ENCODE measurements at regions not wholly inside any gene's neighbourhood (a gene's known extent, or its start where the extent isn't known, plus 50 kb on each side); places are given as distances from the start of the nearest gene placed in this dataset.
"Not testable (repeated sequence)": the region's sequence is repeated elsewhere in the genome, so short reads cannot be mapped to it uniquely, and the experiment has no call there.

DNA sequence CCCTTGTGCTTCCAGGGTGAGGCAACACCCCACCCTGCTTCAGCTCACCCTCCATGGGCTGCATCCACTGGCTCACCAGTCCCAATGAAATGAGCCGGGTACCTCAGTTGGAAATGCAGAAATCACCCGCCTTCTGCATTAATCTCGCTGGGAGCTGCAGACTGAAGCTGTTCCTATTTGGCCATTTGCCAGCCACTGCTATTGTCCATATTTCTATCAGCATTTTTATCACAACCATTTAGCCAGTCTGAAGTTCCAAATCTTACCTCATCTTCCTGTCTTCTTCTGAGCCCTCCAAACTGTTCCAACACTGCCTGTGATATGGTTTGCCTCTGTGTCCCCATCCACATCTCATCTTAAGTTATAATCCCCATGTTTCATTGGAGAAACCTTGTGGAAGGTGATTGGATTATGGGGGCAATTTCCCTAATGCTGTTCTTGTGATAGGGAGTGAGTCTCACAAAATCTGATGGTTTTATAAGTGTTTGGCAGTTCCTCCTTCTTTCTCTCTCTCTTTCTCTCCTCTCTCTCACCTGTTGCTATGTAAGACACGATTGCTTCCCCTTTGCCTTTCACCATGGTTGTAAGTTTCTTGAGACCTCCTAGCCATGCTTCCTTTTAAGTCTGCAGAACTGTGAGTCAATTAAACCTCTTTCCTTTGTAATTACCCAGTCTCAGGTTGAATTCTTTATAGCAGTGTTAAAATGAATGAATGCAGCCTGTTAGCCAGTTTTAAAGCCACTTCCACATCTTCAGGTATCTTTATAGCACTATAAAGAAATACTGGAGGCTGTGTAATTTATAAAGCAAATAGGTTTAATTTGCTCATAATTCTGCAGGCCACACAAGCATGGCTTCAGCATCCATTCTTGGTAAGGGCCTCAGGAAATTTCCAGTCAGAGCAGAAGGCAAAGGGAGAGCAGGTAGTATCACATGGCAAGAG, 203.5 kb downstream of the FCRL5 start:
- no peak overlapping the region for H3K4me3 ChIP-seq (ENCODE audit: low read length)
- DNase-seq (ENCODE audit: low read depth, low spot score): no peak

DNA sequence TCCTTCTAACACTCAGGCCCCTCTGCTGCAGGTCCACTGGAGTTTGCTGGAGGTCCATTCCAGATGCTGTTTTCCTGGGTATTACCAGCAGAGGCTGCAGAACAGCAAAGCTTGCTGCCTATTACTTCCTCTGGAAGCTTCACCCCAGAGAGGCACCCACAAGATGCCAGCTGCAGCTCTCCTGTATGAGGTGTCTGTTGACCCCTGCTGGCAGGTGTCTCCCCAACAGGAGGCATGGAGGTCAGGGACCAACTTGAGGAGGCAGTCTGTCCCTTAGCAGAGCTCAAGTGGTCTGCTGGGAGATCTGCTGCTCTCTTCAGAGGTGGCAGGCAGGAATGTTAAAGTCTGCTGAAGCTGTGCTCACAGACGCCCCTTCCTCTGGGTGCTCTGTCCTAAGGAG, 204.8 kb downstream of the FCRL5 start:
- DNase-seq (ENCODE audit: low read depth, low spot score): no peak
- H3K4me3 ChIP-seq (ENCODE audit: low read length): no peak overlapping the region

DNA sequence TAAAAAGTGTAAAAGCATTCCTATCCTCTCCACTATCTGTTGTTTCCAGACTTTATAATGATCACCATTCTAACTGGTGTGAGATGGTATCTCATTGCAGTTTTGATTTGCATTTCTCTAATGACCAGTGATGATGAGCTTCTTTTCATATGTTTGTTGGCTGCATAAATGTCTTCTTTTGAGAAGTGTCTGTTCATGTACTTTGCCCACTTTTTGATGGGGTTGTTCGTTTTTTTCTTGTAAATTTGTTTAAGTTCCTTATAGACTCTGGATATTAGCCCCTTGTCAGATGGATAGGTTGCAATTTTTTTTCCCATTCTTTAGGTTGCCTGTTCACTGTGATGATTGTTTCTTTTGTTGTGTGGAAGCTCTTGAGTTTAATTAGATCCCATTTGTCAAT, 199.6 kb upstream of the ETV3 start:
- H3K4me3 ChIP-seq (ENCODE audit: low read length); DNase-seq (ENCODE audit: low read depth, low spot score): not testable (repeated sequence)

DNA sequence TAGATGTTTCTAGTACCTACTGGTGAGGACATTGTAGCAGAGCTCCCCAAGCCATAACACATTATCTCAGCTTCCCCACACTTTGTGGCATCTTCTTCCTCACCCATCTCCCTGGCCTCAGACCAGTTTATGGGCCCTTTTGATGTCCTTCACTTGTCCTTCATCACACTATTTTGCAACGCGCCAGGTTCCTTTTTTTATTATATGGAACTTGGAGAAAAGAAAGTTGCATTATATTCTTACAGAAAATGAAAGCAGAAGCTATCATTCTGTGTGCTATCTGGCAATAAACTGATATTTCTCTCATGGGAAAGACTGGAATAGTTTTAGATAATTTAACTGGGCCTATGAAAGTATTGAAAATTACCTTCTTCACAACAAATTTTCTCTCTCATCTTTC, 196.9 kb upstream of the ETV3 start:
- no peak for DNase-seq (ENCODE audit: low read depth, low spot score)
- H3K4me3 ChIP-seq (ENCODE audit: low read length): no peak overlapping the region

DNA sequence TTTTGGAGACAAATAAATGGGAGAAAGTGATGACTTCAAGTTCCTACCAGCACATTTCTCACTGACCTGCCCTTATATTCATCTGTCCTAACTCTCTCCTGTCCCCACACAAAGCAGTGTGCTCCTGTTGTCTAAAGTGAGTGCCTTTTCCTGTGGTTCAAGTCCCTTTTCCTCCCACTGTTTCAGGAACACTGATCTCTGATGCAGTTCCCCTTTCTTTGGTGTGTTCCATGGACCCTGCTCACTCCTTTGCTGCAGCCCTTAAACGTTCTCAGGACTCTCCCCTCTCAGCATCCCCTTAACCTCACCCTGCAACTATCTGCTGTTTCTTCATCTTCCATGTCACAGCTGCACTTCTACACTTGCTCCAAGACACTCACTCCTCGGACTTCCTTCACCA, 195.8 kb upstream of the ETV3 start:
- no peak for DNase-seq (ENCODE audit: low read depth, low spot score)
- no peak overlapping the region for H3K4me3 ChIP-seq (ENCODE audit: low read length)

DNA sequence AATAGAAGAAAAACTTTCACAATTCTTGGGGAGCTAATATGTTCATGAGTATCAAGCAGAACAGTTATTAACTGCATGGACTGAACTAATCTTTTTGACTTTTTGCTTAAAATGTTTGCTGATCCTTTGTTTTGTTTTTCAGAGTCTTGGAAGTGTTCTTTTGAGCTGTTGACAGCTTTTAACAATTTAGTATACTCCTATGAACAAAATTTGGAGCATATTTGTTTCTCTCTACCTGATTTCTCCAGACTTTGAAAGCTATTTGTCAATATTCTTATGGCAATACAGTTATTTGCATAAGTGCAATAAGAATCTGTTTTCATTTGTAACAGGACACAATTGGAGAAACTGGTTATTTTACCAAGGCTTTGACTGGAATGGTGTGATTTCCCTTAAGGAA, 192.0 kb upstream of the ETV3 start:
- not testable (repeated sequence) for H3K4me3 ChIP-seq (ENCODE audit: low read length); DNase-seq (ENCODE audit: low read depth, low spot score)

DNA sequence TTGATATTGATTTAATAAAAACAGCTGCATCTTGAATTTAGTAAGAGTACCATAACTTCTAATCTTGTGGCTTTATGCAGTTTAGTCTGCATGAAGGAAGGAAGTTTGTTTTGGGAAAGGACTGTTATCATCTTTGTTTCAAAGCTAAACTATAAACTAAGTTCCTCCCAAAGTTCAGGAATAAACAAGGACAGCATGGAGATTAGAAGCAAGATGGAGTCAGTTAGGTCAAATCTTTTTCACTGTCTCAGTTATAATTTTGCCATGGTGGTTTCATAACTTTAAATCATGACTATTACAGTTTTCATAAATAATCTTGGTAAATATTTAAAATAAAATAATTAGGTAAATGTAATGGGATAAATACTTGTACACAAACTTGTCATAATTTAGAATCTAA, 189.9 kb upstream of the ETV3 start:
- H3K4me3 ChIP-seq (ENCODE audit: low read length); DNase-seq (ENCODE audit: low read depth, low spot score): not testable (repeated sequence)

DNA sequence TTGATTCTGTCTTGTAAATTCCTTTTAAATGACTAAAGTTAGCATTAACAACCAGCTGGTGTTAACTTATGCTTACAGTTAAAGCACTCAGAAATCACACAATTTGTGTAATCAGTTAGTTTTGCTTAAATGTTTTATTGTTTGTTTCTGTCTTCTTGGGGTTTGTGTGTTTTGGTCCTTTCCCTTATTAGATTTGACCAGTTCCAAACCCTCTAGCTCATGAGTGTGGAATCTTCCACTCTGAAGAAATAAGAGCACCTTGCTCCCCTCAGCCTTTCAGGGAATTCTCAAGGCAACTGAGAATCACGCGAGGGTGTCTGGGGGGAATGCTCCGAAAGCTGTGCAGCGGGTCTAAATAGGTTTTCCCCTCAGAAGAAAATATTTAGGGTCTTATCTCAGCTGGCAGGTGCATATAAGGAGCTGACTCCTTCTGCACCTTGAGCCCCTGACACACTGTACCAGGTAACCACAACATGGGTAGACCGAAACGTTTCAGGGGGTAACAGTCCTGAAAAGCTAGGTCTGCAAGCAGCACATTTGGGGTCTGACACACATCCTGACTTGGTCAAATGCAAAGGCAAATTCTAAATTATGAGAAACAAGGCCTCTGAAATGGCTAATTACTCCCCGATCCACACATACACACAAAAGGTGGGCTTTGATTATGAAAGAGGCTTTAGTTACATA, 188.1 kb upstream of the ETV3 start:
- DNase-seq (ENCODE audit: low read depth, low spot score): no peak
- no peak overlapping the region for H3K4me3 ChIP-seq (ENCODE audit: low read length)

DNA sequence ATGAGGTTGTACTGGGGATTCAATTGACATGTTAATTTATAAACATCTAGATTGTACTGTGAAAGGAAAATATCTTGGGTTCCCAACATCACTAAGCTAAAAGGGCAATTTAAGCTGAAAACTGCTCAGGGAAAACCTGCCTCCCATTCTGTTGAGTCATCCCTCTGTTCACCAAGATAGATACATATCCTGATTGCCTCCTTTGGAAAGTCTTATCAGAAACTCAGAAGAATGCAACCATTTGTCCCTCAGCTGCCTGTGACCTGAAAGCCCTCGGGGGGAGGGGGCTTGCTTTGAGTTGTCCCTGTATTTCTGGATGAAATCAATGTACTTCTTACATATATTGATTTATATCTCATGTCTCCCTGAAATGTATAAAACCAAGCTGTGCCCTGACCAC, 187.0 kb upstream of the ETV3 start:
- no peak overlapping the region for H3K4me3 ChIP-seq (ENCODE audit: low read length)
- DNase-seq (ENCODE audit: low read depth, low spot score): no peak

DNA sequence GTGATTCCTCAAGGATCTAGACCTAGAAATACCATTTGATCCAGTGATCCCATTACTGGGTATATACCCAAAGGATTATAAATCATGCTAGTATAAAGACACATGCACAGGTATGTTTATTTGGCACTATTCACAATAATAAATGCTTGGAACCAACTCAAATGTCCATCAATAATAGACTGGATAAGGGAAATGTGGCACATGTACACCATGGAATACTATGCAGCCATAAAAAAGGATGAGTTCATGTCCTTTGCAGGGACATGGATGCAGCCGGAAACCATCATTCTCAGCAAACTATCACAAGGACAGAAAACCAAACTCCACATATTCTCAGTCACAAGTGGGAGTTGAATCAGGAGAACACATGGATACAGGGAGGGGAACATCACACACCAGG, 183.8 kb upstream of the ETV3 start:
- DNase-seq (ENCODE audit: low read depth, low spot score); H3K4me3 ChIP-seq (ENCODE audit: low read length): not testable (repeated sequence)

DNA sequence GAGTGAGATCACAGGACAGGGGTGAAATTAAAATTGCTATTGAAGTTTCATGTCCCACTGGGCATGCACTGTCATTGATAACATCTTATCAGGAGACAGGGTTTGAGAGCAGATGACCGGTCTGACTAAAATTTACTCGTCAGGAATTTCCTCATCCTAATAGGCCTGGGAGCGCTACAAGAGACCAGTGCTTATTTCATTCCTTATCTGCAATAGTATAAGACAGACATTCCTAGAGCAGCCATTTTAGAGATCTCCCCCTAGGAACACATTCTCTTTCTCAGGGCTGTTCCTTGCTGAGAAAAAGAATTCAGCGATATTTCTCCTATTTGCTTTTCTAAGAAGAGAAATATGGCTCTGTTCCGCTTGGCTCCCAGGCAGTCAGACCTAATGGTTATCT, 181.4 kb upstream of the ETV3 start:
- H3K4me3 ChIP-seq (ENCODE audit: low read length): no peak overlapping the region
- DNase-seq (ENCODE audit: low read depth, low spot score): no peak

DNA sequence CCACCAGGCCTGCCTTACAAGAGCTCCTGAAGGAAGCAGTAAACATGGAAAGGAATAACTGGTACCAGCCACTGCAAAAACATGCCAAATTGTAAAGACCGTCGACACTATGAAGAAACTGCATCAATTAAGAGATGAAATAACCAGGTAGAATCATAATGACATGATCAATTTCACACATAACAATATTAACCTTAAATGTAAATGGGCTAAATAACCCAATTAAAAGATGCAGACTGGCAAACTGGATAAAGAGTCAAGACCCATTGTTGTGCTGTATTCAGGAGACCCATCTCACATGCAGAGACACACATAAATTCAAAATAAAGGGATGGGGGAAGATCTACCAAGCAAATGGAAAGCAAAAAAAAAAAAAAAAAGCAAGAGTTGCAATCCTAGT, 179.0 kb upstream of the ETV3 start:
- not testable (repeated sequence) for DNase-seq (ENCODE audit: low read depth, low spot score)

DNA sequence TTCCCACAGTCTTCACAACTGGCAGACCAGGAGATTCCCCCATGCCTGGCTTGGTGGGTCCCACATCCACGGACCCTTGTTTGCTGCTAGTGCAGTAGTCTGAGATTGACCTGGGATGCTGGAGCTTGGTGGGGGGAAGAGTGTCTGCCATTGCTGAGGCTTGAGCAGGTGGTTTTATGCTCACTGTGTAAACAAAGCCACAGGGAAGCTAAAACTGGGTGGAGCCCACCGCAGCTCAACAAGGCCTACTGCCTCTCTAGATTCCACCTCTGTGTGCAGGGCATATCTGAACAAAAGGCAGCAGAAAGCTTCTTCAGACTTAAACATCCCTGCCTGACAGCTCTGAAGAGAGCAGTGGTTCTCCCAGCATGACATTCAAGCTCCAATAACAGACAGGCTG, 177.3 kb upstream of the ETV3 start:
- H3K4me3 ChIP-seq (ENCODE audit: low read length): no peak overlapping the region
- no peak for DNase-seq (ENCODE audit: low read depth, low spot score)

More for the DNA sequence above, 179.0 kb upstream of the ETV3 start:
- H3K4me3 ChIP-seq (ENCODE audit: low read length): not testable (repeated sequence)

DNA sequence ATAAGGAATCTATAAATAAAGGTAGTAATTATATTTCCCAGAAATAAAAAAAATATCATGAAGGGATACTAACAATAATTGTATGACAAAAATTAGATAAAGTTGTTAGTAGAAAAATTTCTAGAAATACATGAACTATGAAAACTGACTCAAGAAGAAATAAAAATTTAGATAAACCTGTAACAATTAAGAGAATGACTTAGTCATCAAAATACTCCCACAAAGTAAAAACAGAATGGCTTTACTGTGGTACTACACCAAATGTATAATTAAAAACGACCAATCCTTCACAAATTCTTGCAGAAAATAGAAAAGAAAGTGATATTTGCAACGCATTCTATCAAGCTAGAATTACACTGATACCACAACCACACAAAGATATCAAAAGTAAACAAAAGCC, 176.2 kb upstream of the ETV3 start:
- DNase-seq (ENCODE audit: low read depth, low spot score): no peak

DNA sequence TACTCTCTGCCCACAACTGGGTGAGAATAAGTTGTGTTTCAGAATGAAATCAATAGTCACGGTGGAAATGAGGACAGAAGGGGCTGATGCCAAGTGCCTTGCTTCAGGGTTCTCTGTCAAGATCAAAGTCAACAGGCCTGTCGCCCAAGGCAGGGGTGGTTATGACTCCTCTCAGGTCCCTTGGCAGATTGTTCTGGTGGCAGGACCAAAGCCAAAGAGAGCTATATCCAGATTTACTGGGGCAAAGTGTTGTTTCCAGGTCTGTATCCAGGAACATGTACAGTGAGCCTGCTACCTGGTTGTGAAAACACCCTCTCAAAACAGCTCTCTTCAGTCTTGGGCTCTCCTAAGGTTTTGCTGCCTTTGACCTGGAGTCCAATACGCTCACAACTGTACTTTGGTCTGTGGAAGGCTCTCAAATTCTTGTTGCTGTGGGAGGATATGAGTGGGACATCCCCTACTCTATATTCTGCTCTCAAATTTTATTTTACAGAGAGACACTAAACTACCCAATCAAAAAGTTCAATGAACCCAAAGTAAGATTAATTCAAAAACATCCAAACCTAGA, 175.1 kb upstream of the ETV3 start:
- DNase-seq (ENCODE audit: low read depth, low spot score): no peak
- no peak overlapping the region for H3K4me3 ChIP-seq (ENCODE audit: low read length)

More for the DNA sequence above, 176.2 kb upstream of the ETV3 start:
- no peak overlapping the region for H3K4me3 ChIP-seq (ENCODE audit: low read length)

DNA sequence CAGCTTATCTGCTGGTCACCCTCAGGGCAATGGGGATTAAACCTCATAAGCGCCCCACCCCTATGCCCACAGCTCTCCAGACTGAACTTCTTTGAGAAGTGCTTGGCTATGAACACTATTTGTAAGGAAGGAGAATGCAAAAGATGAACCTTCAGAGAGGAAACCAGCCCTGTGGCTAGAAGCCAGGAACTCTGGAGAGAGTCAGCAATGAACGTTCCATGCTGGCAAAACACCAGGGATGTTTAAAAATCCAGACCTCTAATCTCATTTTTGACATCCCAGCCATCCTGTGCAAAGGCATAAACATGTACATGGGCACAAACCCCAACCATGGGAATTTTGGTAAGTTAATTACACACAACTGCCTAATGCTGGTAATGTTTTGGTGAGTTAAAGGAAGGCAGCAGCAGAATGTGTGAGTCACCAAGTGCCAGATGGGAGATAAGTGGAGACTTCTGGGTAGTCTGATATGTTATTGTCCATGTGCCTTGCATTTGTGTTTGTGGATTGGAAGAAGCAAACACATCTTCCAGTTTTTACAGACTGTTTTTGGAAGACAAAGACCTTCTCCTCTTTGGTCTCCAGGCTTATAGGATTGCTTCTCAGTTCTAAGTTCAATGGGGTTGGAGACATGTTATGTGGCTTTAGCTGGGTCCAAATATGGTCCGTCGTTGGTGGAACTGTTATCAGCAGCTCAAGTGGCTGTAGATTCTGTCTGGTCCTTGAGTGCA, 174.1 kb upstream of the ETV3 start:
- no peak for DNase-seq (ENCODE audit: low read depth, low spot score)

DNA sequence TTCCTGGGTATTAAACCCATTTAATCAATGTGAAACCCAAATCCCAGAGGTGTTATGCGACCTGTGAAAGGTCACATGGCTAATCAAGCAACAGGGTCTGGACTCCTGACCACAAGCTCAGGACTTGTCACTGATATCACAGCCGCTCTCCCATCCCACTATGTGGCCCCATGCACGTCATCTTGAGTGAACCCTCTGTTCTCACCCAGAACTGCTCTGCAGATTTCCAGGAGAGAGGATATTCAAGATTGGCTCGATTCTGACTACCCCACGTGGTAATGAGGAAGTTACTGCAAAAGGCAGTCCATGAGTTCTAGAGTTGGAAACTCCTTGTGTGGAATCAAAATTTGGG, 173.5 kb upstream of the ETV3 start:
- DNase-seq (ENCODE audit: low read depth, low spot score): no peak
- no peak overlapping the region for H3K4me3 ChIP-seq (ENCODE audit: low read length)

More for the DNA sequence above, 174.1 kb upstream of the ETV3 start:
- H3K4me3 ChIP-seq (ENCODE audit: low read length): no peak overlapping the region

DNA sequence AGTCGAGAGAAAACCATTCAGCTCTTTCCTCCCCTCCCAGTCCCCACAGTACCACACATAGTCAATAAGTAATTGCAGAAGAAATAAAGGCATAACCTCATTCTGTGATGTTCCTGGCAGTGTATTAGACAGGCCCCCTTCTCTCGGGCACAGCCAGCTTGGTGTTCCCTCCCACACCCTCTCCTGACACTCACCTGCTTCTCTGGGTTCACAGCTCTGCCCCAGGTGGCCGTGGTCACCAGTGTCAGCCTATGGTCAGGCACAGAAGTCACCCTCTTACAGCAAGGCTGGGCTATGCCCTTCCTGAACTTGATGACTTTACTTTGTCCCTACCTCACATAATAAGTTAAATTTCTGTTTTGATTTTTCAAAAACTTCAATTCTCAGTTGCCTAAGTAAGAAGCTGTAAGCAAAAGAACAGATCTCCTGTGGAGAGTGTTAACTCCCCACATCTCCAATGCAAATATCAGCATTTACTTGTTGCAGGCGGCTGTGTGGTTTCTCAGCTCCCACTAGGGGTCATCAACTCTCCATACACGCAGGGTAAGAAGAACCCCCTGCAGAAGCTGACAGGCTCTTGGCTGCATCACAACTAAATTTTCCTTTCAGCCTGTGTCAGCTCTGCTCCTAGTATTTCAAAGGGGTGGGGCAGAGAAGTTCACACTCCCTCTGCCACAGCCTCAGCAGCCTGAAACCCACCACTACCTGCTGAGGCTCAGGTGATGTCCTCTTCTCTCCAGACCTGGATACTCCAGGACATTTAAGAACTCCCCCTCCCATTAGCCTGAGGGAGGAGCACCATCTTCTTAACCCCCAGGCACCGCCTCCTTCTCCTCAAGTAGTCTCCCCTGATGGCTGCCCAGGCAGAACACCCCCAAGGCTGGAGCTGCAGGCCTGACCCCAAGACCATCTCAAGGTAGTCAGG, 172.9 kb upstream of the ETV3 start:
- peak; percentile 41 for DNase-seq (ENCODE audit: low read depth, low spot score)
- H3K4me3 ChIP-seq (ENCODE audit: low read length): not testable (repeated sequence)

DNA sequence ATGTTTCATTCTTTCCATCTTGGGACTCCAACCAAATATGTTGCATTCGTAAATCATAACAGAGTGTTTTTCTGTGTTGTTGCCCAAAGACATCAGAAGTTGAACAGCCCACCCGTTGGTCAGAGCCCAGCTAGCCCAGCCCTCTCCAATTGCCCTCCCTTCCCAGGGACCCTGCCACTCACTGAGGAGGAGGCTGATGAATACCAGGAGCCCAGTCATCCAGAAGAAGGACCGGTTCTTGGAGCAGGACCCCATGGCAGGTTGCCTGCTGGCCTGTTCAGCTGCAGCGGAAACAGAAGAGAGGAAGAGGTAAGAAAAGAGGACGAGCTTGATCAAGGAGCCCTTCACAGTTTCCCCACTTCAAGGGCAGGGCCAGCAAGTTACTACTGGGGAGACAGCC, 172.2 kb upstream of the ETV3 start:
- H3K4me3 ChIP-seq (ENCODE audit: low read length): no peak overlapping the region
- DNase-seq (ENCODE audit: low read depth, low spot score): no peak

Measured in Jurkat, Clone E6-1 (cell line).